ENCODE measurements at regions not wholly inside any gene's neighbourhood (a gene's known extent, or its start where the extent isn't known, plus 50 kb on each side); places are given as distances from the start of the nearest gene placed in this dataset.

DNA sequence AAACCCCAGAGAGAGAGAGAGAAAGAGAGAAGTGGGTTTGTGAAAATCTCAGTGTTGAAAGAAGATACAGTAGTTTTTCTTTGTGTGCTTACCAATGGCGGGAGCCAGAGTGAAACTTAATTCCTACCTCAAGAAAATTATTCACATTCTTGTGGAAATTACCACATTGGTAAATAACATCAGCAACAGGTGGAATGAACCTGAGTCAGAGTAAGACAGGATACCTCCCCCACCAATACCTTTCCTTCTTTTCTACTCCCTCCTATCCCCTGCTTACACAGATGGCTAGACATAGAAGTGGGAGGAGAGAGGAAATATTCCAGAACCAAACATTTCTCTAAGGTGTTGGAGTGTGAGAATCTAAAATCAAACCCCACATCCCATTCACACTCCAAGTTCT, 793.9 kb downstream of the SORCS3 start (continued):
- TF ChIP-seq, protein P1, sequence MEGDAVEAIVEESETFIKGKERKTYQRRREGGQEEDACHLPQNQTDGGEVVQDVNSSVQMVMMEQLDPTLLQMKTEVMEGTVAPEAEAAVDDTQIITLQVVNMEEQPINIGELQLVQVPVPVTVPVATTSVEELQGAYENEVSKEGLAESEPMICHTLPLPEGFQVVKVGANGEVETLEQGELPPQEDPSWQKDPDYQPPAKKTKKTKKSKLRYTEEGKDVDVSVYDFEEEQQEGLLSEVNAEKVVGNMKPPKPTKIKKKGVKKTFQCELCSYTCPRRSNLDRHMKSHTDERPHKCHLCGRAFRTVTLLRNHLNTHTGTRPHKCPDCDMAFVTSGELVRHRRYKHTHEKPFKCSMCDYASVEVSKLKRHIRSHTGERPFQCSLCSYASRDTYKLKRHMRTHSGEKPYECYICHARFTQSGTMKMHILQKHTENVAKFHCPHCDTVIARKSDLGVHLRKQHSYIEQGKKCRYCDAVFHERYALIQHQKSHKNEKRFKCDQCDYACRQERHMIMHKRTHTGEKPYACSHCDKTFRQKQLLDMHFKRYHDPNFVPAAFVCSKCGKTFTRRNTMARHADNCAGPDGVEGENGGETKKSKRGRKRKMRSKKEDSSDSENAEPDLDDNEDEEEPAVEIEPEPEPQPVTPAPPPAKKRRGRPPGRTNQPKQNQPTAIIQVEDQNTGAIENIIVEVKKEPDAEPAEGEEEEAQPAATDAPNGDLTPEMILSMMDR (IDR thresholded peaks at IDR 0.05; ENCODE audit: control extremely low read depth in 1 of 3, insufficient read depth in 1 of 3, low read depth in 1 of 3, low read length in 3 of 3) = no peak
- no peak for TF ChIP-seq EZH2 (IDR thresholded peaks at IDR 0.05; ENCODE audit: low read depth, low read length, severe bottlenecking)
- no peak for TF ChIP-seq CBX5 (IDR thresholded peaks at IDR 0.05; ENCODE audit: low read depth, low read length)
- no peak for TF ChIP-seq EP300 (IDR thresholded peaks at IDR 0.05; ENCODE audit: borderline replicate concordance in 1 of 2, low read depth in 2 of 2, low read length in 2 of 2)
